HG03432 (cell line): ENCODE measurements at regions not wholly inside any gene's neighbourhood (a gene's known extent, or its start where the extent isn't known, plus 50 kb on each side); places are given as distances from the start of the nearest gene placed in this dataset.
"Not testable (repeated sequence)": the region's sequence is repeated elsewhere in the genome, so short reads cannot be mapped to it uniquely, and the experiment has no call there.

Experiments
- ATAC-seq: cut with Tn5 transposase; IDR thresholded peaks from one replicate; pipeline ENCODE4 v1.9.1; 2021; ENCODE audit warnings: mild to moderate bottlenecking, moderate library complexity; ENCODE audit not compliant: unreplicated experiment

- ATAC-seq: no peak
Observed at GRCh38 chr5:66411701-66412100, 184.5 kb upstream of the MAST4 start.

- no peak for ATAC-seq
Observed at GRCh38 chr5:66413931-66414330, 182.3 kb upstream of the MAST4 start.

GRCh38 chr5:66415208-66415607 lies 181.0 kb upstream of the MAST4 start:
- no peak for ATAC-seq

GRCh38 chr5:66416698-66417097 lies 179.5 kb upstream of the MAST4 start:
- no peak for ATAC-seq

GRCh38 chr5:66417781-66418180 lies 178.4 kb upstream of the MAST4 start:
- no peak for ATAC-seq

- no peak for ATAC-seq
Observed at GRCh38 chr5:66423484-66423883, 172.7 kb upstream of the MAST4 start.

GRCh38 chr5:66425842-66426241 lies 170.4 kb upstream of the MAST4 start:
- ATAC-seq: no peak

- no peak for ATAC-seq
Observed at GRCh38 chr5:66426259-66427138, 169.7 kb upstream of the MAST4 start.

GRCh38 chr5:66427139-66427442 lies 169.1 kb upstream of the MAST4 start:
- ATAC-seq: no peak

GRCh38 chr5:66436721-66437120 lies 159.5 kb upstream of the MAST4 start:
- ATAC-seq: no peak

GRCh38 chr5:66438087-66438486 lies 158.1 kb upstream of the MAST4 start:
- ATAC-seq: no peak

- ATAC-seq: no peak
Observed at GRCh38 chr5:66438696-66439095, 157.5 kb upstream of the MAST4 start.

GRCh38 chr5:66440202-66440680 lies 156.0 kb upstream of the MAST4 start:
- peak; percentile 76 for ATAC-seq

- no peak for ATAC-seq
Observed at GRCh38 chr5:66441351-66441750, 154.8 kb upstream of the MAST4 start.

- ATAC-seq: no peak
Observed at GRCh38 chr5:66442951-66443445, 153.2 kb upstream of the MAST4 start.

GRCh38 chr5:66443462-66444130 lies 152.6 kb upstream of the MAST4 start:
- ATAC-seq: no peak

- not testable (repeated sequence) for ATAC-seq
Observed at GRCh38 chr5:66448070-66448469, 148.1 kb upstream of the MAST4 start.

- no peak for ATAC-seq
Observed at GRCh38 chr5:66450237-66450636, 146.0 kb upstream of the MAST4 start.

- no peak for ATAC-seq
Observed at GRCh38 chr5:66450988-66451387, 145.2 kb upstream of the MAST4 start.

- no peak for ATAC-seq
Observed at GRCh38 chr5:66452109-66452508, 144.1 kb upstream of the MAST4 start.

GRCh38 chr5:66454186-66455078 lies 141.8 kb upstream of the MAST4 start:
- no peak for ATAC-seq
